Breast epithelium (tissue), 4 donors: ENCODE measurements at regions not wholly inside any gene's neighbourhood (a gene's known extent, or its start where the extent isn't known, plus 50 kb on each side); places are given as distances from the start of the nearest gene placed in this dataset.

Experiments used
- DNase-seq, 2 donors: peaks; one replicate each; pipeline ENCODE4 v3.0.0-alpha.2; 2019; ENCODE audit warnings: low spot score in 2 of 2
- H3K27ac ChIP-seq, 2 donors: fragments of 200-600 bp; sonication (generic) in 1 of 2; one replicate each; pipeline ENCODE4 v1.5.1; 2016 to 2019; ENCODE audit warnings: mild to moderate bottlenecking in 1 of 2
- H3K27me3 ChIP-seq, 2 donors: fragments of 200-600 bp; sonication (generic) in 1 of 2; one replicate each; pipeline versions ENCODE4 v1.5.1 to v1.6.0; 2017 to 2019; ENCODE audit warnings: control low read depth in 1 of 2, mild to moderate bottlenecking in 1 of 2
- H3K36me3 ChIP-seq: fragments of 200-600 bp; one replicate; pipeline ENCODE4 v1.5.1; 2019
- H3K4me1 ChIP-seq, 2 donors: fragments of 200-600 bp; sonication (generic); one replicate each; pipeline ENCODE4 v1.5.1; 2016 to 2019; ENCODE audit warnings: control low read depth in 1 of 2
- H3K4me3 ChIP-seq, 3 donors: fragments of 200-600 bp; sonication (generic); 1 replicate in 2 of 3; 2 replicates in 1 of 3; pipeline ENCODE4 v1.5.1; 2016 to 2019; ENCODE audit warnings: mild to moderate bottlenecking in 3 of 3, moderate library complexity in 2 of 3
- H3K9me3 ChIP-seq, 2 donors: fragments of 200-600 bp; sonication (generic) in 1 of 2; one replicate each; pipeline ENCODE4 v1.5.1; 2016 to 2019; ENCODE audit warnings: control low read depth in 1 of 2
- POLR2A ChIP-seq: fragments of 450-650 bp; IDR thresholded peaks from one replicate; pipeline ENCODE4 v1.6.1; 2016; ENCODE audit warnings: antibody characterized with exemption, mild to moderate bottlenecking, moderate library complexity
- POLR2AphosphoS5 ChIP-seq, 3 donors: sonication (generic); formaldehyde crosslinking; IDR thresholded peaks; one replicate each; pipeline ENCODE4 v1.6.1; 2017; ENCODE audit warnings: antibody characterized with exemption in 3 of 3
- intact Hi-C: fragments of 100-400 bp; cut with DNase I; formaldehyde crosslinking; loops from one replicate; pipeline ENCODE4 v1.15.1; 2023; ENCODE audit warnings: low total_unique reads
- TF ChIP-seq, protein P1 (sequence below), 3 donors: fragments of 450-650 bp; IDR thresholded peaks; one replicate each; pipeline ENCODE4 v1.5.1; 2016 to 2017; ENCODE audit warnings: antibody characterized with exemption in 3 of 3, mild to moderate bottlenecking in 3 of 3, moderate library complexity in 3 of 3

DNA sequence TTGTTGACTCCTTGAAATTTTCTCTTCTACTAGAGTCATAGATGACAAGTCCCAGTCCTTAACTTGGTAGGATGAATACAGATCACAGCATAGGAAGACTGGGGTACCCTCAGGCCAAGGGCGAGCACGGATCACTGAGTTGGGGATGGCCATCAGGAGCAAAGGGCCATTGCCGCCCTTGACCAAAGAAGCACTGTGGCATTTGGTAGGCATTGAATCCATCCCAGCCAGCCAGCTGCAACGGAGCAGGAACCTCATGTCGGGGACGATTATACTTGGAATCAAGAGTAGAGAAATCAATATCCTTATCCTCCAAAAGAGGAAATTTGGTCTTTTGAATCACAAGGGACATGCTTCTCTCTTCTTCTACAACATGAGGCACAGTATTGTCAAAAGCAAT lies 50.1 kb upstream of the ZNF573 start:
- TF ChIP-seq, protein P1, sequence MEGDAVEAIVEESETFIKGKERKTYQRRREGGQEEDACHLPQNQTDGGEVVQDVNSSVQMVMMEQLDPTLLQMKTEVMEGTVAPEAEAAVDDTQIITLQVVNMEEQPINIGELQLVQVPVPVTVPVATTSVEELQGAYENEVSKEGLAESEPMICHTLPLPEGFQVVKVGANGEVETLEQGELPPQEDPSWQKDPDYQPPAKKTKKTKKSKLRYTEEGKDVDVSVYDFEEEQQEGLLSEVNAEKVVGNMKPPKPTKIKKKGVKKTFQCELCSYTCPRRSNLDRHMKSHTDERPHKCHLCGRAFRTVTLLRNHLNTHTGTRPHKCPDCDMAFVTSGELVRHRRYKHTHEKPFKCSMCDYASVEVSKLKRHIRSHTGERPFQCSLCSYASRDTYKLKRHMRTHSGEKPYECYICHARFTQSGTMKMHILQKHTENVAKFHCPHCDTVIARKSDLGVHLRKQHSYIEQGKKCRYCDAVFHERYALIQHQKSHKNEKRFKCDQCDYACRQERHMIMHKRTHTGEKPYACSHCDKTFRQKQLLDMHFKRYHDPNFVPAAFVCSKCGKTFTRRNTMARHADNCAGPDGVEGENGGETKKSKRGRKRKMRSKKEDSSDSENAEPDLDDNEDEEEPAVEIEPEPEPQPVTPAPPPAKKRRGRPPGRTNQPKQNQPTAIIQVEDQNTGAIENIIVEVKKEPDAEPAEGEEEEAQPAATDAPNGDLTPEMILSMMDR (IDR thresholded peaks at IDR 0.05), result no peak
- no peak for TF ChIP-seq POLR2A
- TF ChIP-seq POLR2AphosphoS5 (IDR thresholded peaks at IDR 0.05), result no peak
- Histone ChIP-seq H3K4me1 (no peaks in the 10 kb centered on the region), H3K36me3 (peaks cover 4% of the 10 kb centered on the region), H3K4me3 (no peak overlapping the region), H3K9me3 (peaks cover 93 to 97% of the 10 kb centered on the region in 2 donors), H3K27me3 (no peaks in the 10 kb centered on the region), H3K27ac (no peak overlapping the region)
- no peak for DNase-seq
- intact Hi-C loops, result no loop called here
